Prostate gland (tissue), 2 donors: ENCODE measurements at regions not wholly inside any gene's neighbourhood (a gene's known extent, or its start where the extent isn't known, plus 50 kb on each side); places are given as distances from the start of the nearest gene placed in this dataset.
A peak's percentile ranks its signal among the peaks of the same experiment; 100 is the strongest.

Experiments used
- CTCF ChIP-seq, 4 experiments: fragments of 200-600 bp in 2 of 4; fragments of 450-650 bp in 2 of 4; sonication (generic) in 2 of 4; IDR thresholded peaks; 1 replicate in 3 of 4; 2 replicates in 1 of 4; pipeline ENCODE4 v1.5.1; 2016 to 2019; ENCODE audit warnings: antibody characterized with exemption in 4 of 4, mild to moderate bottlenecking in 2 of 4, moderate library complexity in 2 of 4
- POLR2A ChIP-seq: fragments of 450-650 bp; IDR thresholded peaks from one replicate; pipeline ENCODE4 v1.6.1; 2016; ENCODE audit warnings: antibody characterized with exemption, mild to moderate bottlenecking

- TF ChIP-seq CTCF (IDR thresholded peaks at IDR 0.05) = peak in 3 of 4 experiments; percentile 60 to 64 (median 63)
- TF ChIP-seq POLR2A = no peak
Observed at GRCh38 chr15:29925227-29926082, 103.2 kb upstream of the TJP1 start.
